ENCODE measurements at regions not wholly inside any gene's neighbourhood (a gene's known extent, or its start where the extent isn't known, plus 50 kb on each side); places are given as distances from the start of the nearest gene placed in this dataset.

DNA sequence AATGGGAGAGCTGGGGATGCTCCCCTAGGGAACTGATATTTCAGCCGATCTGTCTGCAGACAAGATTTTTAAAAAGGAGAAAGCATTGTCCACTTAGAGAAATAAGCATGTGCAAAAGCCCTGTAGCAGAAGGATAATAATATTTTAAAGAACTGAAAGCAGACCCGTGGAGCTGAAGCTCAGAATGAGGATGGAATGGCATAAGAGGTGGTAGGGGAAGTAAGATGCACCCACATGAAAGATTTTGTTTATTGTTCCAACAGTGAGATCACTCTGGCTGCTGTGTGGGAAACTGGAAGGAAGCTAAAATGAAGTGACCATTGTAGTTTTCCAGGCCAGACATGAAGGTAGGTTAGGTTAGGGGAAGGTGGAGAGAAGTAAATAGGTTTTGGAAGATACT is 266.4 kb upstream of the PRDM1 start:
- no peak for DNase-seq (ENCODE audit: low spot score)
- no peaks in the 10 kb centered on the region for H3K27me3 ChIP-seq (ENCODE audit: control insufficient read depth in 4 of 4, insufficient read depth in 4 of 4, low read length in 3 of 4)
- 79% methylated on average over 2 of the region's 2 CpGs for WGBS
- TF ChIP-seq GABPA (IDR thresholded peaks at IDR 0.05 in 1 of 2, conservative IDR thresholded peaks at IDR 0.05 in 1 of 2) (no peak), TAF1 (conservative IDR thresholded peaks at IDR 0.05) (no peak), MAX (IDR thresholded peaks at IDR 0.05) (no peak), RAD21 (IDR thresholded peaks at IDR 0.05) (no peak), RXRA (IDR thresholded peaks at IDR 0.05) (no peak)
- H3K9ac ChIP-seq (ENCODE audit: low read depth in 1 of 2, low read length in 2 of 2), result no peak overlapping the region
- H3K4me1 ChIP-seq (ENCODE audit: control insufficient read depth in 4 of 4, insufficient read depth in 4 of 4, low read length in 3 of 4), result no peaks in the 10 kb centered on the region
- H3K9me3 ChIP-seq (ENCODE audit: control insufficient read depth in 4 of 4, low read length in 3 of 4), result peaks cover 0 to 3% (median 0%) of the 10 kb centered on the region in 4 donors
- H3K4me3 ChIP-seq (ENCODE audit: low read depth in 1 of 3, low read length in 3 of 3), result no peak overlapping the region
- no peaks in the 10 kb centered on the region for H3K36me3 ChIP-seq (ENCODE audit: control insufficient read depth in 4 of 4, insufficient read depth in 3 of 4, low read depth in 1 of 4, low read length in 3 of 4)
- H3K27ac ChIP-seq (ENCODE audit: low read depth in 1 of 2, low read length in 2 of 2), result no peak overlapping the region

DNA sequence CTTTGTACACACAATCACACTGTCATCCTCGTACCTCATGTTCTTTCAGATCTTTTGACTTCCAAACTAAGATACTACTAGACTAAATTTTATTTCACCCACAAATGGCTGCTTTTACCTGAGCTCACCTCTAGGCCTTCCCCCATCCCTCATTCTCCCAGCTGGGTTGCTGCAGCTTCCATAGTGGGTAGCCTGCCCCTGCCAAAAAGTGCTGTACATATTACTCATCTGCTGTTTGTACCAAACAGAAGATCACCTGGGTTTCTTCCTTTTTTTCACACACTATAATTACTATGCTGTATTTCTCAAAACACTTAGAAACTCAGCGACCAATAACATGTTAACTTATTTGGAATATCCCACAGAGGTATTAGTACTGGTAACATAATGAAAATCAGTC is 267.6 kb upstream of the PRDM1 start:
- no peaks in the 10 kb centered on the region for H3K36me3 ChIP-seq (ENCODE audit: control insufficient read depth in 4 of 4, insufficient read depth in 3 of 4, low read depth in 1 of 4, low read length in 3 of 4)
- H3K4me1 ChIP-seq (ENCODE audit: control insufficient read depth in 4 of 4, insufficient read depth in 4 of 4, low read length in 3 of 4), result no peaks in the 10 kb centered on the region
- H3K4me3 ChIP-seq (ENCODE audit: low read depth in 1 of 3, low read length in 3 of 3), result no peak overlapping the region
- H3K9me3 ChIP-seq (ENCODE audit: control insufficient read depth in 4 of 4, low read length in 3 of 4), result peaks cover 0 to 3% (median 0%) of the 10 kb centered on the region in 4 donors
- 91% methylated on average over 2 of the region's 2 CpGs for WGBS
- no peak for DNase-seq (ENCODE audit: low spot score)
- no peak overlapping the region for H3K27ac ChIP-seq (ENCODE audit: low read depth in 1 of 2, low read length in 2 of 2)
- no peak overlapping the region for H3K9ac ChIP-seq (ENCODE audit: low read depth in 1 of 2, low read length in 2 of 2)
- H3K27me3 ChIP-seq (ENCODE audit: control insufficient read depth in 4 of 4, insufficient read depth in 4 of 4, low read length in 3 of 4), result no peaks in the 10 kb centered on the region
- TF ChIP-seq HNF4G (IDR thresholded peaks at IDR 0.05), result no peak
- TF ChIP-seq TAF1 (conservative IDR thresholded peaks at IDR 0.05), result no peak
- no peak for TF ChIP-seq REST (IDR thresholded peaks at IDR 0.05)
- no peak for TF ChIP-seq FOXA2 (IDR thresholded peaks at IDR 0.05)
- TF ChIP-seq, protein P1, sequence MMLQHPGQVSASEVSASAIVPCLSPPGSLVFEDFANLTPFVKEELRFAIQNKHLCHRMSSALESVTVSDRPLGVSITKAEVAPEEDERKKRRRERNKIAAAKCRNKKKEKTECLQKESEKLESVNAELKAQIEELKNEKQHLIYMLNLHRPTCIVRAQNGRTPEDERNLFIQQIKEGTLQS (IDR thresholded peaks at IDR 0.05), result no peak
- TF ChIP-seq NR2F2 (IDR thresholded peaks at IDR 0.05), result no peak
- TF ChIP-seq, protein P2, sequence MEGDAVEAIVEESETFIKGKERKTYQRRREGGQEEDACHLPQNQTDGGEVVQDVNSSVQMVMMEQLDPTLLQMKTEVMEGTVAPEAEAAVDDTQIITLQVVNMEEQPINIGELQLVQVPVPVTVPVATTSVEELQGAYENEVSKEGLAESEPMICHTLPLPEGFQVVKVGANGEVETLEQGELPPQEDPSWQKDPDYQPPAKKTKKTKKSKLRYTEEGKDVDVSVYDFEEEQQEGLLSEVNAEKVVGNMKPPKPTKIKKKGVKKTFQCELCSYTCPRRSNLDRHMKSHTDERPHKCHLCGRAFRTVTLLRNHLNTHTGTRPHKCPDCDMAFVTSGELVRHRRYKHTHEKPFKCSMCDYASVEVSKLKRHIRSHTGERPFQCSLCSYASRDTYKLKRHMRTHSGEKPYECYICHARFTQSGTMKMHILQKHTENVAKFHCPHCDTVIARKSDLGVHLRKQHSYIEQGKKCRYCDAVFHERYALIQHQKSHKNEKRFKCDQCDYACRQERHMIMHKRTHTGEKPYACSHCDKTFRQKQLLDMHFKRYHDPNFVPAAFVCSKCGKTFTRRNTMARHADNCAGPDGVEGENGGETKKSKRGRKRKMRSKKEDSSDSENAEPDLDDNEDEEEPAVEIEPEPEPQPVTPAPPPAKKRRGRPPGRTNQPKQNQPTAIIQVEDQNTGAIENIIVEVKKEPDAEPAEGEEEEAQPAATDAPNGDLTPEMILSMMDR (IDR thresholded peaks at IDR 0.05; ENCODE audit: low read depth, low read length, missing input control), result no peak
- no peak for TF ChIP-seq MAX (IDR thresholded peaks at IDR 0.05)
- TF ChIP-seq YY1 (IDR thresholded peaks at IDR 0.05), result no peak
- no peak for TF ChIP-seq RXRA (IDR thresholded peaks at IDR 0.05)
- no peak for TF ChIP-seq SP1 (IDR thresholded peaks at IDR 0.05)
- TF ChIP-seq, protein P3, sequence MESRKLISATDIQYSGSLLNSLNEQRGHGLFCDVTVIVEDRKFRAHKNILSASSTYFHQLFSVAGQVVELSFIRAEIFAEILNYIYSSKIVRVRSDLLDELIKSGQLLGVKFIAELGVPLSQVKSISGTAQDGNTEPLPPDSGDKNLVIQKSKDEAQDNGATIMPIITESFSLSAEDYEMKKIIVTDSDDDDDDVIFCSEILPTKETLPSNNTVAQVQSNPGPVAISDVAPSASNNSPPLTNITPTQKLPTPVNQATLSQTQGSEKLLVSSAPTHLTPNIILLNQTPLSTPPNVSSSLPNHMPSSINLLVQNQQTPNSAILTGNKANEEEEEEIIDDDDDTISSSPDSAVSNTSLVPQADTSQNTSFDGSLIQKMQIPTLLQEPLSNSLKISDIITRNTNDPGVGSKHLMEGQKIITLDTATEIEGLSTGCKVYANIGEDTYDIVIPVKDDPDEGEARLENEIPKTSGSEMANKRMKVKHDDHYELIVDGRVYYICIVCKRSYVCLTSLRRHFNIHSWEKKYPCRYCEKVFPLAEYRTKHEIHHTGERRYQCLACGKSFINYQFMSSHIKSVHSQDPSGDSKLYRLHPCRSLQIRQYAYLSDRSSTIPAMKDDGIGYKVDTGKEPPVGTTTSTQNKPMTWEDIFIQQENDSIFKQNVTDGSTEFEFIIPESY (IDR thresholded peaks at IDR 0.05), result no peak
- TF ChIP-seq HNF4A (conservative IDR thresholded peaks at IDR 0.05), result no peak
- TF ChIP-seq FOXA1 (IDR thresholded peaks at IDR 0.05), result no peak
- TF ChIP-seq EGR1 (IDR thresholded peaks at IDR 0.05; ENCODE audit: low read depth in 2 of 2), result no peak
- TF ChIP-seq JUND (IDR thresholded peaks at IDR 0.05), result no peak
- TF ChIP-seq RAD21 (IDR thresholded peaks at IDR 0.05), result no peak
- TF ChIP-seq GABPA (IDR thresholded peaks at IDR 0.05 in 1 of 2, conservative IDR thresholded peaks at IDR 0.05 in 1 of 2), result no peak
